Dendritic cell treated with granulocyte-macrophage colony-stimulating factor and Interleukin-4, amounts not matched to agents 40 ng/mL and 50 ng/mL, for 4 days (primary cell): ENCODE measurements at regions not wholly inside any gene's neighbourhood (a gene's known extent, or its start where the extent isn't known, plus 50 kb on each side); places are given as distances from the start of the nearest gene placed in this dataset.
"Not testable (repeated sequence)": the region's sequence is repeated elsewhere in the genome, so short reads cannot be mapped to it uniquely, and the experiment has no call there.

Experiments
- H3K27ac Mint-ChIP-seq: one replicate; pipeline ENCODE4 v1.8.0; 2022; ENCODE audit warnings: mild to moderate bottlenecking, mixed read lengths
- H3K27me3 Mint-ChIP-seq: one replicate; pipeline ENCODE4 v1.8.0; 2022; ENCODE audit warnings: mild to moderate bottlenecking, mixed read lengths
- H3K36me3 Mint-ChIP-seq: one replicate; pipeline ENCODE4 v1.8.0; 2022; ENCODE audit warnings: low read depth, mixed read lengths
- H3K4me1 Mint-ChIP-seq: one replicate; pipeline ENCODE4 v1.8.0; 2022; ENCODE audit warnings: low read depth, mixed read lengths
- H3K4me3 Mint-ChIP-seq: one replicate; pipeline ENCODE4 v1.8.0; 2022; ENCODE audit warnings: mild to moderate bottlenecking, moderate library complexity, mixed read lengths
- H3K9me3 Mint-ChIP-seq: one replicate; pipeline ENCODE4 v1.8.0; 2022; ENCODE audit warnings: mixed read lengths
- intact Hi-C: fragments of 100-400 bp; cut with micrococcal nuclease; formaldehyde crosslinking; loops from one replicate; pipeline ENCODE4 v1.15.0; 2022

- Mint-ChIP-seq H3K9me3 (peaks cover 57% of the 10 kb centered on the region), H3K4me3 (no peak overlapping the region), H3K4me1 (no peaks in the 10 kb centered on the region), H3K27ac (no peak overlapping the region), H3K36me3 (no peaks in the 10 kb centered on the region), H3K27me3 (no peaks in the 10 kb centered on the region)
- intact Hi-C loops, result no loop called here
These were observed 1121.5 kb downstream of the NAALADL2 start for GRCh38 chr3:175980486-175981090.

GRCh38 chr3:175977968-175978752 is 1119.0 kb downstream of the NAALADL2 start:
- no peak overlapping the region for H3K4me3 Mint-ChIP-seq
- intact Hi-C loops, result no loop called here
- H3K4me1 Mint-ChIP-seq, result no peaks in the 10 kb centered on the region
- no peak overlapping the region for H3K27ac Mint-ChIP-seq
- H3K9me3 Mint-ChIP-seq, result peaks cover 43% of the 10 kb centered on the region
- H3K27me3 Mint-ChIP-seq, result no peaks in the 10 kb centered on the region
- H3K36me3 Mint-ChIP-seq, result no peaks in the 10 kb centered on the region

GRCh38 chr3:175969456-175969855 is 1110.3 kb downstream of the NAALADL2 start:
- Mint-ChIP-seq H3K4me1 (no peaks in the 10 kb centered on the region), H3K27ac (no peak overlapping the region), H3K9me3 (peaks cover 48% of the 10 kb centered on the region), H3K4me3 (no peak overlapping the region), H3K27me3 (no peaks in the 10 kb centered on the region), H3K36me3 (no peaks in the 10 kb centered on the region)
- intact Hi-C loops, result no loop called here

GRCh38 chr3:175965036-175965435 is 1105.9 kb downstream of the NAALADL2 start:
- peaks cover 53% of the 10 kb centered on the region for H3K9me3 Mint-ChIP-seq
- H3K4me1 Mint-ChIP-seq, result no peaks in the 10 kb centered on the region
- no peak overlapping the region for H3K4me3 Mint-ChIP-seq
- intact Hi-C loops, result no loop called here
- no peaks in the 10 kb centered on the region for H3K27me3 Mint-ChIP-seq
- H3K36me3 Mint-ChIP-seq, result no peaks in the 10 kb centered on the region
- no peak overlapping the region for H3K27ac Mint-ChIP-seq

DNA sequence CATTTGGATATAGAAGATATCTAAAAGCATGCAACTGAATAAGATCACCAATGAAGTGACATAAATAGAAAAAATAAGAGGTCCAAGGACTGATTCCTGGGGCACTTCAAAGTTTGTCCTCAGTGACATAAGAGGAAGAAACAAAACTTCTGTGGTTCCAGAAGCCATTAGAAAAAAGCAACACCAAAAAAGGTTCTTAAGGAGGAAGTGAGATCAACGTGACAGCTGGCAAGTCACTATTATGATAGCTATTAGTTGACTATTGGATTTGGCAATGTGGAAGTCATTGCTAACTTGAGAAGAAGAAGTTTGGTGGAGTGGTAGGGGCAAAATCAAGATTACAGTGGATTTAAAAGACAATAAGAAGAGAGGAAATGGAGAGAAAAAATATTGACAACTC is 1098.3 kb downstream of the NAALADL2 start:
- Mint-ChIP-seq H3K27me3 (no peaks in the 10 kb centered on the region), H3K27ac (no peak overlapping the region), H3K9me3 (peaks cover 35% of the 10 kb centered on the region), H3K4me3 (no peak overlapping the region), H3K4me1 (no peaks in the 10 kb centered on the region), H3K36me3 (no peaks in the 10 kb centered on the region)
- intact Hi-C loops, result no loop called here

DNA sequence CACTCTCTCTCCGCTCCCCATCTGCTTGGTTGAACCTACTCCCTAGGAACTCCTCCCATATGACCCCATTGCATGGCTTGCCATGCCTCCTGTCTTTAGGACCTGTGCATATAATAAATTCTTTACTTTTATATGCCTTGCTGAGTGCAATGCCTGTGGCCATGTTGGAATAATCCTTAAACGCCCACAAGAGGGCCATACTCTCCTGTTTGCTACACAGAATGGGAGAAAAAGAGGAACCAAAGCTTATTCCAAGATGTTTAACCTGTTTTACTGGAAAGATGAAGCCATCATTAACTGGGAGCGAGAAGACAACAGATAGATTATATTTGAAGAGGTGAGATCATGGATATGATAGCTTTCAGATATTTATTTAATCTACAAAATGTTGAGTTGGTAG is 1097.8 kb downstream of the NAALADL2 start:
- no peaks in the 10 kb centered on the region for H3K36me3 Mint-ChIP-seq
- no peak overlapping the region for H3K27ac Mint-ChIP-seq
- peaks cover 40% of the 10 kb centered on the region for H3K9me3 Mint-ChIP-seq
- H3K27me3 Mint-ChIP-seq, result no peaks in the 10 kb centered on the region
- intact Hi-C loops, result no loop called here
- H3K4me1 Mint-ChIP-seq, result no peaks in the 10 kb centered on the region
- no peak overlapping the region for H3K4me3 Mint-ChIP-seq

- intact Hi-C loops, result no loop called here
- Mint-ChIP-seq H3K9me3 (peaks cover 51% of the 10 kb centered on the region), H3K27ac (no peak overlapping the region), H3K4me3 (no peak overlapping the region), H3K36me3 (no peaks in the 10 kb centered on the region), H3K27me3 (no peaks in the 10 kb centered on the region), H3K4me1 (no peaks in the 10 kb centered on the region)
These were observed 1092.0 kb downstream of the NAALADL2 start for GRCh38 chr3:175951047-175951694.

GRCh38 chr3:175948041-175948440 is 1088.9 kb downstream of the NAALADL2 start:
- H3K27me3 Mint-ChIP-seq, result no peaks in the 10 kb centered on the region
- no peaks in the 10 kb centered on the region for H3K4me1 Mint-ChIP-seq
- H3K9me3 Mint-ChIP-seq, result peaks cover 69% of the 10 kb centered on the region
- H3K4me3 Mint-ChIP-seq, result no peak overlapping the region
- intact Hi-C loops, result no loop called here
- no peak overlapping the region for H3K27ac Mint-ChIP-seq
- H3K36me3 Mint-ChIP-seq, result no peaks in the 10 kb centered on the region

GRCh38 chr3:175941352-175941751 is 1082.2 kb downstream of the NAALADL2 start:
- H3K27ac Mint-ChIP-seq, result no peak overlapping the region
- H3K36me3 Mint-ChIP-seq, result no peaks in the 10 kb centered on the region
- no peaks in the 10 kb centered on the region for H3K4me1 Mint-ChIP-seq
- intact Hi-C loops, result no loop called here
- H3K4me3 Mint-ChIP-seq, result no peak overlapping the region
- peaks cover 74% of the 10 kb centered on the region for H3K9me3 Mint-ChIP-seq
- H3K27me3 Mint-ChIP-seq, result no peaks in the 10 kb centered on the region

GRCh38 chr3:175940881-175941280 is 1081.7 kb downstream of the NAALADL2 start:
- intact Hi-C loops, result no loop called here
- Mint-ChIP-seq H3K36me3 (no peaks in the 10 kb centered on the region), H3K27ac (no peak overlapping the region), H3K4me3 (no peak overlapping the region), H3K9me3 (peaks cover 74% of the 10 kb centered on the region), H3K4me1 (no peaks in the 10 kb centered on the region), H3K27me3 (no peaks in the 10 kb centered on the region)

- no peaks in the 10 kb centered on the region for H3K27me3 Mint-ChIP-seq
- H3K4me3 Mint-ChIP-seq, result no peak overlapping the region
- no peak overlapping the region for H3K27ac Mint-ChIP-seq
- no peaks in the 10 kb centered on the region for H3K4me1 Mint-ChIP-seq
- H3K9me3 Mint-ChIP-seq, result peaks cover 74% of the 10 kb centered on the region
- intact Hi-C loops, result no loop called here
- no peaks in the 10 kb centered on the region for H3K36me3 Mint-ChIP-seq
These were observed 1081.1 kb downstream of the NAALADL2 start for GRCh38 chr3:175940243-175940642.

- H3K27ac Mint-ChIP-seq, intact Hi-C loops, H3K4me1 Mint-ChIP-seq, H3K27me3 Mint-ChIP-seq, H3K4me3 Mint-ChIP-seq, H3K36me3 Mint-ChIP-seq: not testable (repeated sequence)
- H3K9me3 Mint-ChIP-seq, result peaks cover 78% of the 10 kb centered on the region
These were observed 1078.2 kb downstream of the NAALADL2 start for GRCh38 chr3:175937367-175937766.

DNA sequence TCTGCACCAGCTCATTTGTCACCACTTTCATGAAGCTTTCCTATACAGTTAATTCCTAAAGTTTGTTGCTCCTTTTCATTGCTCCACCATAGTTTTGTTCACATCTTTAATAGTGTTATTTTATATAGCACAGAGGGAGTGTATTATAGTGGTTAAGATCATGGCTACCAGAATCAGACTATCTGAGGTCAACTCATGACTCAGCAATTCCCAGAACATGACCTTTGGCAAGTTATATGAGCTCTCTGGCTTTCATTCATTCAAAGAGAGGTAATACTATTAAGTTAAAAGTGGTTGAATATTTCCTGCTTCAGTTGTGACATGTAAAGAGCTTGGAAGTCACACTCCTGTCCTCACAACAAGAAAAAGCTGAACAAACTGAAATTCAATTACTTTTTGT is 1073.5 kb downstream of the NAALADL2 start:
- Mint-ChIP-seq H3K9me3 (peaks cover 71% of the 10 kb centered on the region), H3K4me3 (no peak overlapping the region), H3K27me3 (no peaks in the 10 kb centered on the region), H3K36me3 (no peaks in the 10 kb centered on the region), H3K27ac (no peak overlapping the region), H3K4me1 (no peaks in the 10 kb centered on the region)
- intact Hi-C loops, result no loop called here

DNA sequence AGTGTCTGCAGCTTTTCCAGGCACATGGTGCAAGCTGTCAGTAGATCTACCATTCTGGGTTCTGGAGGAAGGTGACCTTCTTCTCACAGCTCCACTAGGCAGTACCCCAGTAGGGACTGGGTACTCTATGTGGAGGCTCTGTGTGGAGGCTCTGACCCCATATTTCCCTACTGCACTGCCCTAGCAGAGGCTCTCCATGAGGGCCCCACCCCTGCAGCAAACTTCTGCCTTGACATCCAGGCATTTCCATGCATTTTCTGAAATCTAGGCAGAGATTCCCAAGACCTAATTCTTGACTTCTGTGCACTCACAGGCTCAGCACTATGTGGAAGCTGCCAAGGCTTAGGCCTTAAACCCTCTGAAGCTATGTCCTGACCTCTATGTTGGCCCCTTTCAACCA is 1060.0 kb downstream of the NAALADL2 start:
- intact Hi-C loops, result no loop called here
- H3K9me3 Mint-ChIP-seq, result peaks cover 39% of the 10 kb centered on the region
- H3K27me3 Mint-ChIP-seq, result no peaks in the 10 kb centered on the region
- no peaks in the 10 kb centered on the region for H3K36me3 Mint-ChIP-seq
- H3K4me3 Mint-ChIP-seq, result no peak overlapping the region
- H3K4me1 Mint-ChIP-seq, result no peaks in the 10 kb centered on the region
- H3K27ac Mint-ChIP-seq, result no peak overlapping the region
